Keratinocyte (primary cell): ENCODE measurements at regions not wholly inside any gene's neighbourhood (a gene's known extent, or its start where the extent isn't known, plus 50 kb on each side); places are given as distances from the start of the nearest gene placed in this dataset.

Experiments
- DNase-seq: peaks from one replicate; pipeline ENCODE4 v3.0.0-alpha.2; 2011; ENCODE audit warnings: low read depth, missing footprints, low spot score
- FAIRE-seq: peaks from 2 replicates; lab custom pipeline; 2011; peaks lifted over from hg19 to GRCh38; lab: Jason Lieb, UNC
- H2AFZ ChIP-seq: 2 replicates; pipeline ENCODE4 v1.6.0; 2012; ENCODE audit warnings: low read length, control low read depth, inconsistent platforms; ENCODE audit not compliant: control insufficient read depth
- H3K27ac ChIP-seq: 2 replicates; pipeline ENCODE4 v1.5.1; 2011; ENCODE audit warnings: low read length; ENCODE audit not compliant: control insufficient read depth, insufficient read depth
- H3K27me3 ChIP-seq: 3 replicates; pipeline ENCODE4 v1.6.0; 2011; ENCODE audit warnings: low read length; ENCODE audit not compliant: control insufficient read depth, insufficient read depth; ENCODE audit errors: extremely low read depth
- H3K36me3 ChIP-seq, 2 experiments: 2 replicates in 1 of 2; 3 replicates in 1 of 2; pipeline ENCODE4 v1.5.1; 2011; ENCODE audit warnings: low read length in 2 of 2, mild to moderate bottlenecking in 1 of 2; ENCODE audit not compliant: control insufficient read depth in 2 of 2, insufficient read depth in 2 of 2; ENCODE audit errors: extremely low read depth in 1 of 2
- H3K4me1 ChIP-seq: 3 replicates; pipeline ENCODE4 v1.5.1; 2011; ENCODE audit warnings: low read length; ENCODE audit not compliant: control insufficient read depth, insufficient read depth; ENCODE audit errors: extremely low read depth
- H3K4me2 ChIP-seq: 3 replicates; pipeline ENCODE4 v1.6.0; 2011; ENCODE audit warnings: low read depth, low read length; ENCODE audit not compliant: control insufficient read depth, insufficient read depth; ENCODE audit errors: extremely low read depth
- H3K4me3 ChIP-seq, 3 experiments: fragments of 200-600 bp in 1 of 3; sonication (generic) in 1 of 3; 2 replicates in 2 of 3; 3 replicates in 1 of 3; pipeline ENCODE4 v1.5.1; 2011 to 2016; ENCODE audit warnings: low read length in 3 of 3, mild to moderate bottlenecking in 3 of 3, control low read depth in 2 of 3, inconsistent platforms in 1 of 3, low read depth in 1 of 3, mixed read lengths in 1 of 3, mixed run types in 1 of 3, moderate library complexity in 1 of 3; ENCODE audit not compliant: control insufficient read depth in 2 of 3, insufficient read depth in 2 of 3; ENCODE audit errors: extremely low read depth in 1 of 3
- H3K79me2 ChIP-seq: 2 replicates; pipeline ENCODE4 v1.6.0; 2012; ENCODE audit warnings: low read length; ENCODE audit not compliant: control insufficient read depth, insufficient read depth
- H3K9ac ChIP-seq: 3 replicates; pipeline ENCODE4 v1.6.0; 2011; ENCODE audit warnings: low read length; ENCODE audit not compliant: control insufficient read depth, insufficient read depth; ENCODE audit errors: extremely low read depth
- H3K9me1 ChIP-seq: 3 replicates; pipeline ENCODE4 v1.6.0; 2011; ENCODE audit warnings: low read length; ENCODE audit not compliant: control insufficient read depth, insufficient read depth; ENCODE audit errors: extremely low read depth
- H3K9me3 ChIP-seq: 2 replicates; pipeline ENCODE4 v1.5.1; 2012; ENCODE audit warnings: low read depth, low read length; ENCODE audit not compliant: control insufficient read depth
- H4K20me1 ChIP-seq: 3 replicates; pipeline ENCODE4 v1.6.0; 2011; ENCODE audit warnings: low read length; ENCODE audit not compliant: control insufficient read depth, insufficient read depth; ENCODE audit errors: extremely low read depth
- CTCF ChIP-seq, 3 experiments: IDR thresholded peaks in 1 of 3; conservative IDR thresholded peaks in 1 of 3; optimal IDR thresholded peaks in 1 of 3; 2 replicates in 2 of 3; 3 replicates in 1 of 3; pipeline versions ENCODE3 to v1.5.1; 2011; ENCODE audit warnings: low read length in 3 of 3, mild to moderate bottlenecking in 3 of 3, moderate library complexity in 2 of 3, control low read depth in 1 of 3, inconsistent platforms in 1 of 3; ENCODE audit not compliant: insufficient read depth in 2 of 3; ENCODE audit errors: extremely low read depth in 1 of 3
- EZH2 ChIP-seq: IDR thresholded peaks from one replicate; pipeline ENCODE4 v1.6.1; 2012; ENCODE audit warnings: inconsistent platforms, mild to moderate bottlenecking, low read length, moderate library complexity
- dilution Hi-C: fragments of 300-500 bp; cut with MboI; formaldehyde crosslinking; loops from one replicate; pipeline ENCODE4 v1.7.0; 2020; ENCODE audit warnings: low sequenced_read_pairs; ENCODE audit not compliant: extremely low pct_ligation_motif_present

- H3K9me3 ChIP-seq = no peaks in the 10 kb centered on the region
- no peaks in the 10 kb centered on the region for H3K79me2 ChIP-seq
- no peak overlapping the region for H3K4me2 ChIP-seq
- no peak overlapping the region for H2AFZ ChIP-seq
- no peak overlapping the region for H3K27ac ChIP-seq
- H3K4me1 ChIP-seq = no peaks in the 10 kb centered on the region
- TF ChIP-seq EZH2 = no peak
- no peak for TF ChIP-seq CTCF (optimal IDR thresholded peaks at IDR 0.05 in 1 of 3, IDR thresholded peaks at IDR 0.05 in 1 of 3, conservative IDR thresholded peaks at IDR 0.05 in 1 of 3; ENCODE audit: extremely low read depth in 1 of 3, insufficient read depth in 2 of 3, low read length in 3 of 3)
- H3K36me3 ChIP-seq = no peaks in the 10 kb centered on the region
- FAIRE-seq (no peak), DNase-seq (no peak)
- H4K20me1 ChIP-seq = no peaks in the 10 kb centered on the region
- dilution Hi-C loops = no loop called here
- H3K4me3 ChIP-seq = no peak overlapping the region
- no peak overlapping the region for H3K9ac ChIP-seq
- peaks cover 4% of the 10 kb centered on the region for H3K27me3 ChIP-seq
- H3K9me1 ChIP-seq = no peaks in the 10 kb centered on the region
These were observed 73.6 kb upstream of the GRK3 start for GRCh38 chr22:25490896-25491295.

- dilution Hi-C loops = no loop called here
- Histone ChIP-seq H3K4me2 (no peak overlapping the region), H3K4me1 (no peaks in the 10 kb centered on the region), H3K4me3 (no peak overlapping the region), H3K27me3 (peaks cover 4% of the 10 kb centered on the region), H3K9me3 (no peaks in the 10 kb centered on the region), H2AFZ (no peak overlapping the region), H3K9me1 (no peaks in the 10 kb centered on the region), H3K9ac (no peak overlapping the region), H3K79me2 (no peaks in the 10 kb centered on the region), H3K27ac (no peak overlapping the region), H3K36me3 (no peaks in the 10 kb centered on the region), H4K20me1 (no peaks in the 10 kb centered on the region)
- DNase-seq (no peak), FAIRE-seq (no peak)
- TF ChIP-seq CTCF (optimal IDR thresholded peaks at IDR 0.05 in 1 of 3, IDR thresholded peaks at IDR 0.05 in 1 of 3, conservative IDR thresholded peaks at IDR 0.05 in 1 of 3; ENCODE audit: extremely low read depth in 1 of 3, insufficient read depth in 2 of 3, low read length in 3 of 3) (no peak), EZH2 (no peak)
These were observed 72.3 kb upstream of the GRK3 start for GRCh38 chr22:25492162-25492561.
